ENCODE measurements at regions not wholly inside any gene's neighbourhood (a gene's known extent, or its start where the extent isn't known, plus 50 kb on each side); places are given as distances from the start of the nearest gene placed in this dataset.

DNA sequence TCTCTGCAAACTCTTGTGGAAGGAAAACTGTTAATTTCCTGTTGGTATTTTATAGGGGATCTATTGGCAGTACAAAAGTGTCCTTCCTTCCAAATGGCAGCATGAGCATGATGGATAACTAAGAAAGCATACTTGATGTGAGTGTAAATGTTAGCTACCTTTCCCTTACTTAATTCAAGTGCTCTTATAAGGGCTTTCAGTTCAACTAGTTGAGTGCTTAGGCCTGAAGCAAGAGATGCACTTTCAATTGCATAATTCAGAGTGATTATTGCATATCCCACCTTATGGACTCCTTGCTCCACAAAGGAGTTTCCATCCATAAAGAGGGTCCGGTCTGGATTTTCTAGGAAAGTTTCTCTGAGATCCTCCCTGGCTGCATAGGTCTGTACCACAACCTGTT is 56.3 kb upstream of the CYP2C8 start:
- no peaks in the 10 kb centered on the region for H3K36me3 ChIP-seq (ENCODE audit: insufficient read depth, low read length)
- TF ChIP-seq EZH2 (IDR thresholded peaks at IDR 0.05; ENCODE audit: borderline replicate concordance, low read length) (no peak), CTCF (IDR thresholded peaks at IDR 0.05; ENCODE audit: low read length) (no peak)
- H3K9ac ChIP-seq (ENCODE audit: low read length), result no peak overlapping the region
- H3F3A ChIP-seq (ENCODE audit: insufficient read depth, low read length), result no peaks in the 10 kb centered on the region
- no peaks in the 10 kb centered on the region for H3K79me2 ChIP-seq (ENCODE audit: insufficient read depth, low read length)
- H3K4me3 ChIP-seq (ENCODE audit: low read depth, low read length, poor library complexity, severe bottlenecking), result no peak overlapping the region
- H3K27ac ChIP-seq (ENCODE audit: low read depth, low read length, poor library complexity, severe bottlenecking), result no peak overlapping the region
- no peaks in the 10 kb centered on the region for H3K4me1 ChIP-seq (ENCODE audit: insufficient read depth, low read length, severe bottlenecking)
- H3K9me3 ChIP-seq (ENCODE audit: low read length), result no peaks in the 10 kb centered on the region
- H3K4me2 ChIP-seq (ENCODE audit: low read length), result no peak overlapping the region
- no peaks in the 10 kb centered on the region for H3K27me3 ChIP-seq (ENCODE audit: insufficient read depth, low read length)
- H3K9me2 ChIP-seq (ENCODE audit: low read depth, low read length), result no peaks in the 10 kb centered on the region
- no peak overlapping the region for H2AFZ ChIP-seq (ENCODE audit: low read length)
- H4K20me1 ChIP-seq (ENCODE audit: insufficient read depth, low read length), result no peaks in the 10 kb centered on the region

GRCh38 chr10:95122736-95123135 is 53.4 kb upstream of the CYP2C8 start:
- H2AFZ ChIP-seq (ENCODE audit: low read length), result no peak overlapping the region
- H3K4me1 ChIP-seq (ENCODE audit: insufficient read depth, low read length, severe bottlenecking), result no peaks in the 10 kb centered on the region
- H3K9me2 ChIP-seq (ENCODE audit: low read depth, low read length), result no peaks in the 10 kb centered on the region
- no peaks in the 10 kb centered on the region for H3K27me3 ChIP-seq (ENCODE audit: insufficient read depth, low read length)
- H3K9ac ChIP-seq (ENCODE audit: low read length), result no peak overlapping the region
- no peak overlapping the region for H3K4me3 ChIP-seq (ENCODE audit: low read depth, low read length, poor library complexity, severe bottlenecking)
- H3K36me3 ChIP-seq (ENCODE audit: insufficient read depth, low read length), result no peaks in the 10 kb centered on the region
- no peaks in the 10 kb centered on the region for H3K79me2 ChIP-seq (ENCODE audit: insufficient read depth, low read length)
- no peak overlapping the region for H3K4me2 ChIP-seq (ENCODE audit: low read length)
- TF ChIP-seq CTCF (IDR thresholded peaks at IDR 0.05; ENCODE audit: low read length), result no peak
- no peak for TF ChIP-seq EZH2 (IDR thresholded peaks at IDR 0.05; ENCODE audit: borderline replicate concordance, low read length)
- H3K9me3 ChIP-seq (ENCODE audit: low read length), result no peaks in the 10 kb centered on the region
- no peak overlapping the region for H3K27ac ChIP-seq (ENCODE audit: low read depth, low read length, poor library complexity, severe bottlenecking)
- H3F3A ChIP-seq (ENCODE audit: insufficient read depth, low read length), result no peaks in the 10 kb centered on the region
- no peaks in the 10 kb centered on the region for H4K20me1 ChIP-seq (ENCODE audit: insufficient read depth, low read length)

GRCh38 chr10:95121904-95122303 is 52.6 kb upstream of the CYP2C8 start:
- Histone ChIP-seq H3K4me3 (ENCODE audit: low read depth, low read length, poor library complexity, severe bottlenecking) (no peak overlapping the region), H3K27ac (ENCODE audit: low read depth, low read length, poor library complexity, severe bottlenecking) (no peak overlapping the region), H2AFZ (ENCODE audit: low read length) (no peak overlapping the region), H3K9me3 (ENCODE audit: low read length) (no peaks in the 10 kb centered on the region), H3K79me2 (ENCODE audit: insufficient read depth, low read length) (no peaks in the 10 kb centered on the region), H3F3A (ENCODE audit: insufficient read depth, low read length) (no peaks in the 10 kb centered on the region), H3K4me2 (ENCODE audit: low read length) (no peak overlapping the region), H3K36me3 (ENCODE audit: insufficient read depth, low read length) (no peaks in the 10 kb centered on the region), H4K20me1 (ENCODE audit: insufficient read depth, low read length) (no peaks in the 10 kb centered on the region), H3K4me1 (ENCODE audit: insufficient read depth, low read length, severe bottlenecking) (no peaks in the 10 kb centered on the region), H3K9ac (ENCODE audit: low read length) (no peak overlapping the region), H3K9me2 (ENCODE audit: low read depth, low read length) (no peaks in the 10 kb centered on the region), H3K27me3 (ENCODE audit: insufficient read depth, low read length) (no peaks in the 10 kb centered on the region)
- TF ChIP-seq EZH2 (IDR thresholded peaks at IDR 0.05; ENCODE audit: borderline replicate concordance, low read length) (no peak), CTCF (IDR thresholded peaks at IDR 0.05; ENCODE audit: low read length) (no peak)
